ENCODE measurements at regions not wholly inside any gene's neighbourhood (a gene's known extent, or its start where the extent isn't known, plus 50 kb on each side); places are given as distances from the start of the nearest gene placed in this dataset.

DNA sequence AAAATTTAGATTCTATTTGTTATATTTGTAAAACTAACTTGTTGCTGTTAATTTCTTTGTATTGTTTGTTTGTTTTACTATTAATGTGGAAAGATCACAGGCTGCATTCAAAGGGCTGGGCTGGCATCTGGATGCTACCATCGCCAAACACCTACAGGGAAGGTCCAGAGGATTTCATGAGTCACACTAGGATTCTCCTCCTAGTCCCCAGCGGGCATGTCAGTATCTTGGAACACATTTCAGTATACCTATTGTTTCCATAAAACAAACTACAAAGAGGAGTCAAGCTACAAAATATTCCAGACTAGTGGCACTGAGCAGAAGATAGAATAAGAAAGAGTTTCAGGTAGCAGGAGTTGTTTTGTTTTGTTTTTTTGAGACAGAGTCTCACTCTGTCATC lies 55.3 kb downstream of the NOG start:
- POLR2A ChIA-PET = no interaction called here
- no peaks in the 10 kb centered on the region for H4K20me1 ChIP-seq (replicated peaks; ENCODE audit: control insufficient read depth, extremely low read depth, insufficient read depth, low read length)

More for the DNA sequence above, 55.3 kb downstream of the NOG start:
- no peak for TF ChIP-seq POLR2A (IDR thresholded peaks at IDR 0.05; ENCODE audit: low read depth, low read length)
- TF ChIP-seq EZH2 (IDR thresholded peaks at IDR 0.05; ENCODE audit: borderline replicate concordance, low read depth, low read length, severe bottlenecking) = no peak
- TF ChIP-seq POLR2AphosphoS5 (IDR thresholded peaks at IDR 0.05; ENCODE audit: insufficient read depth, low read depth, low read length) = no peak
- no peak for TF ChIP-seq MAX (IDR thresholded peaks at IDR 0.05; ENCODE audit: insufficient read depth, insufficient read length)
- TF ChIP-seq JUN (IDR thresholded peaks at IDR 0.05; ENCODE audit: borderline replicate concordance, insufficient read depth, insufficient read length, low read depth) = no peak
- no peak for TF ChIP-seq GATA2 (IDR thresholded peaks at IDR 0.05; ENCODE audit: insufficient read depth, insufficient read length, low read depth, low read length)
- TF ChIP-seq, protein P1, sequence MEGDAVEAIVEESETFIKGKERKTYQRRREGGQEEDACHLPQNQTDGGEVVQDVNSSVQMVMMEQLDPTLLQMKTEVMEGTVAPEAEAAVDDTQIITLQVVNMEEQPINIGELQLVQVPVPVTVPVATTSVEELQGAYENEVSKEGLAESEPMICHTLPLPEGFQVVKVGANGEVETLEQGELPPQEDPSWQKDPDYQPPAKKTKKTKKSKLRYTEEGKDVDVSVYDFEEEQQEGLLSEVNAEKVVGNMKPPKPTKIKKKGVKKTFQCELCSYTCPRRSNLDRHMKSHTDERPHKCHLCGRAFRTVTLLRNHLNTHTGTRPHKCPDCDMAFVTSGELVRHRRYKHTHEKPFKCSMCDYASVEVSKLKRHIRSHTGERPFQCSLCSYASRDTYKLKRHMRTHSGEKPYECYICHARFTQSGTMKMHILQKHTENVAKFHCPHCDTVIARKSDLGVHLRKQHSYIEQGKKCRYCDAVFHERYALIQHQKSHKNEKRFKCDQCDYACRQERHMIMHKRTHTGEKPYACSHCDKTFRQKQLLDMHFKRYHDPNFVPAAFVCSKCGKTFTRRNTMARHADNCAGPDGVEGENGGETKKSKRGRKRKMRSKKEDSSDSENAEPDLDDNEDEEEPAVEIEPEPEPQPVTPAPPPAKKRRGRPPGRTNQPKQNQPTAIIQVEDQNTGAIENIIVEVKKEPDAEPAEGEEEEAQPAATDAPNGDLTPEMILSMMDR (IDR thresholded peaks at IDR 0.05; ENCODE audit: extremely low read depth in 1 of 2, insufficient read depth in 1 of 2, low read depth in 1 of 2, low read length in 2 of 2) = no peak
- TF ChIP-seq MYC (IDR thresholded peaks at IDR 0.05; ENCODE audit: low read depth, low read length) = no peak
- no peak for TF ChIP-seq FOS (IDR thresholded peaks at IDR 0.05; ENCODE audit: borderline replicate concordance, insufficient read depth, low read length)
- no peak overlapping the region for H3K4me2 ChIP-seq (ENCODE audit: insufficient read depth, low read length)
- peaks cover 2 to 4% of the 10 kb centered on the region in 2 experiments for H3K27me3 ChIP-seq (ENCODE audit: control insufficient read depth in 2 of 2, insufficient read depth in 2 of 2, low read length in 2 of 2)
- CTCF ChIA-PET = no interaction called here
- BruUV-seq (replicated peaks) = no TSS peak
- no peak overlapping the region for H3K4me3 ChIP-seq (replicated peaks in 1 of 3; ENCODE audit: insufficient read depth in 1 of 3, low read depth in 1 of 3, low read length in 3 of 3)
- H3K27ac ChIP-seq (ENCODE audit: insufficient read depth, low read depth, low read length) = no peak overlapping the region
- FAIRE-seq (no peak), DNase-seq (ENCODE audit: low read depth, low spot score) (no peak)
- dilution Hi-C loops (cut with MboI; ENCODE audit: extremely low pct_ligation_motif_present, low sequenced_read_pairs) = no loop called here
- no peaks in the 10 kb centered on the region for H3K4me1 ChIP-seq (ENCODE audit: control insufficient read depth, extremely low read depth, insufficient read depth, low read length)
- intact Hi-C loops (cut with micrococcal nuclease) = no loop called here
- H3K9ac ChIP-seq (replicated peaks; ENCODE audit: extremely low read depth, insufficient read depth, low read length) = no peak overlapping the region
- no peaks in the 10 kb centered on the region for H3K9me1 ChIP-seq (replicated peaks; ENCODE audit: control insufficient read depth, extremely low read depth, insufficient read depth, low read length)
- no peaks in the 10 kb centered on the region for H3K79me2 ChIP-seq (ENCODE audit: control insufficient read depth, insufficient read depth, low read length)
- H3K36me3 ChIP-seq (ENCODE audit: control insufficient read depth in 2 of 2, extremely low read depth in 1 of 2, insufficient read depth in 2 of 2, low read length in 2 of 2) = no peaks in the 10 kb centered on the region
- H2AFZ ChIP-seq (ENCODE audit: low read depth, low read length) = no peak overlapping the region
- H3K9me3 ChIP-seq (replicated peaks; ENCODE audit: control insufficient read depth, insufficient read depth, low read length) = no peaks in the 10 kb centered on the region
